ENCODE measurements at regions not wholly inside any gene's neighbourhood (a gene's known extent, or its start where the extent isn't known, plus 50 kb on each side); places are given as distances from the start of the nearest gene placed in this dataset.
"Not testable (repeated sequence)": the region's sequence is repeated elsewhere in the genome, so short reads cannot be mapped to it uniquely, and the experiment has no call there.

DNA sequence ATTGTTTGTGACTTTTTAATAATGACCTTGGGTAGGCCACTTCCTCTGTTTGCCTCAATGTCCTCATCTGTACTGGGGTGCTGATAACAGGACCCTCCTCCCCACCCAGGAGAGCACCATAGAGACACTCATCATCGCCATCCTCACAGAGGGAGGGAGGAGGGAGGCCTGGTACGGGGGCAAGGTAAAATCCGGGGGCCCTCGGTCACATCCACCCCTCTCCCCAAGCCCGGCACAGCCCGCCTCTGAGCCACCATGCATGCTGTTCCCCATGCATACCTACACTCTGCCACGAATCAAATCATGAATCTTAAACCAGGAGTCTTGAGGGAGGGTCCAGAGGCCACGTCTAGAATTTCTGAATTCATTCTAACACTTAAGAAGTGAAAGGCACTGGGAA is 74.9 kb upstream of the IQSEC1 start:
- DNase-seq, result no peak

DNA sequence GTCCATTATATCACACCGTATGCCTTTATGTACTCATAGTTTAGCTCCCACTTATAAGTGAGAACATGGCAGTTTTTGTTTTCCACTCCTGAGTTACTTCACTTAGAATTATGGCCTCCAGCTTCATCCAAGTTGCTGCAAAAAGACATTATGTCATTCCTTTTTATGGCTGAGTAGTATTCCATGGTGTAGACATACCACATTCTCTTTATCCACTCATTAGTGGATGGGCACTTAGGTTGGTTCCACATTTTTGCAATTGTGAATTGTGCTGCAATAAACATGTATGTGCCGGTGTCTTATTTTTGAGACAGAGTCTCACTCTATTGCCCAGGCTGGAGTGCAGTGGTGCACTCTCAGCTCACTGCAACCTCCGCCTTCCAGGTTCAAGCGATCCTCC is 74.1 kb upstream of the IQSEC1 start:
- DNase-seq, result no peak

- no peak for DNase-seq
Observed at GRCh38 chr3:13146643-13147143, 73.5 kb upstream of the IQSEC1 start.

GRCh38 chr3:13145826-13146642 is 72.8 kb upstream of the IQSEC1 start:
- no peak for DNase-seq

GRCh38 chr3:13145131-13145825 is 72.0 kb upstream of the IQSEC1 start:
- DNase-seq, result no peak

DNA sequence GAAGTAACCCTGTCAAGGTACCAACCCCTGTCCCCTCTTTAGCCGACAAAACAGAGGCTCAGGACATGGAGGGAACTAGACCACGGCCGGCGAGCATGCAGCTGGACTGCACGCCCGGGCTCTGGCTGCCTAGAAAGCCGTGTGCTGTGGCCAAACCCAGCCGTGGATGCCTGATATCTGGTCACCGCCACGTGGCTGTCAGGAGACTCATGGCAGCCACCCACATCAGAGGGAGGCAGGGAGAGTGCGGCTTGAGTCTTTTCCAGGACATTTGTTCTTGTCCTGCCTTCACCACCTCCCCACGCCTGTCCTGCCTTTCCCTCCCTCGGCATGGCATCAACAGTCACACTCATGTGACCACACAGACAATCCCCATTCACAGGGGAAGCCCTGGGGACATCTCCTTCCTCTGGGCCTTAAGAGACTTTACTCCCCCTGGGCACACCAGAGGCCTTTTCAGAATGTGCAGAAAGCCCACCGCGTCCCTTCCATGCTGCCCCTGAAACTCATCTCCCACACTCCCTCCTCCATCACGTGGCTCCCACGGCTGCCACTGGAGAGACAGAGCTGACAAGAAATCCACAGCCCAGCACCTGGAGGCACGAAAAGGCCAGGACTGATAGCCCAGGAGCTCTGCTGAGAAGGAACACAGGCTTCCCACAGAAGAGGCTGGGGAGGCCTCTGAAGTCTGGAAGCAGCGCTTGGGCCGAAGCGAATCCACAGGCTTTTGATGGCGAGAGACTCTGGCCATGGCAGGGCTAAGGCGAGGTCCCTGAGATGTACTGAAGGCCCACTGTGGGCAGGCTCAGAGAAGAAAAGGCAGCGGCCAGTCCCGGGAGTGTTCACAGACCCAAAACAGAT is 71.2 kb upstream of the IQSEC1 start:
- DNase-seq, result no peak

GRCh38 chr3:13143381-13144004 is 70.3 kb upstream of the IQSEC1 start:
- no peak for DNase-seq

- DNase-seq, result no peak
Observed at GRCh38 chr3:13142552-13143380, 69.5 kb upstream of the IQSEC1 start.

DNA sequence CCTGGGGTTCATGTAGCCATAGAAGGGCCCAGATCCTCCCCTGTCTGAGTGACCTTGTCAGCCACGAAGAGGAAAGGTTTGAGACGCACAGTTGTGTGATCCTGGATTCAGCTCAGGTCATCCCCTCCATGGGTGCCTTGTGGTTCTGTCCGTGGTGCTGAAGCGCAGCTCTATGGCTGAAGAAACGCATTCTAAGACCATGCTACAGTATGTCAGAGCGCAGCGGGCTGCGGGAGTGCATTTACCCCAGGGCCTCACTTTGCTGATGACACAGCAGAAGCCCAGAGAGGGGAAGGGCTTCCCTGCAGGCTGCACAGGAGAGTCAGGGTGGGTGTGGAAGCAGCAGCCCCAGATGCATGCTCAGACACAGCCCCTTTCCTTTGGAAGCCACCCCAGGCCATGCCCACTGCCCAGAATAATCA is 68.8 kb upstream of the IQSEC1 start:
- no peak for DNase-seq

- DNase-seq, result no peak
Observed at GRCh38 chr3:13141183-13141582, 68.0 kb upstream of the IQSEC1 start.

DNA sequence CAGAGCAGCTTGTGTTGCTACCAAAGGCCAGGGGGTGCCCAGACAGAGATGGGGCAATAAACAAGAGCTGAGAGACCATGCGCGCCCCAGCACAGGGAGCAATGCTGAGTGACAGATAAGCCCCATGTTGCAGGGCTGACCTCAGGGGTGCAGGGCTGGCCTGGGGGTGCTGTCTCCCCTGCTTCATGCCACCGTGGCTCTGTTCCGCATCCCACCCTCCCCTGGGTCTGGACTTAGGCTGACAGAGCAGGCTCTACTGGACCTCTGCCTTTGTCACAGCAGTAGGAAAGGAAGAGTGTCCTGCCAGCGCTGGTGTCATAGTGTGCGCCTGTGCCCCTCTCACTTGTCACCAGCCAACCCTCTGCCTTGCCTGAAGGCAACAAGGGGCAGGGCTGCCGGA is 67.4 kb upstream of the IQSEC1 start:
- no peak for DNase-seq

- DNase-seq, result no peak
Observed at GRCh38 chr3:13139471-13140065, 66.3 kb upstream of the IQSEC1 start.

- no peak for DNase-seq
Observed at GRCh38 chr3:13138833-13139145, 65.6 kb upstream of the IQSEC1 start.

DNA sequence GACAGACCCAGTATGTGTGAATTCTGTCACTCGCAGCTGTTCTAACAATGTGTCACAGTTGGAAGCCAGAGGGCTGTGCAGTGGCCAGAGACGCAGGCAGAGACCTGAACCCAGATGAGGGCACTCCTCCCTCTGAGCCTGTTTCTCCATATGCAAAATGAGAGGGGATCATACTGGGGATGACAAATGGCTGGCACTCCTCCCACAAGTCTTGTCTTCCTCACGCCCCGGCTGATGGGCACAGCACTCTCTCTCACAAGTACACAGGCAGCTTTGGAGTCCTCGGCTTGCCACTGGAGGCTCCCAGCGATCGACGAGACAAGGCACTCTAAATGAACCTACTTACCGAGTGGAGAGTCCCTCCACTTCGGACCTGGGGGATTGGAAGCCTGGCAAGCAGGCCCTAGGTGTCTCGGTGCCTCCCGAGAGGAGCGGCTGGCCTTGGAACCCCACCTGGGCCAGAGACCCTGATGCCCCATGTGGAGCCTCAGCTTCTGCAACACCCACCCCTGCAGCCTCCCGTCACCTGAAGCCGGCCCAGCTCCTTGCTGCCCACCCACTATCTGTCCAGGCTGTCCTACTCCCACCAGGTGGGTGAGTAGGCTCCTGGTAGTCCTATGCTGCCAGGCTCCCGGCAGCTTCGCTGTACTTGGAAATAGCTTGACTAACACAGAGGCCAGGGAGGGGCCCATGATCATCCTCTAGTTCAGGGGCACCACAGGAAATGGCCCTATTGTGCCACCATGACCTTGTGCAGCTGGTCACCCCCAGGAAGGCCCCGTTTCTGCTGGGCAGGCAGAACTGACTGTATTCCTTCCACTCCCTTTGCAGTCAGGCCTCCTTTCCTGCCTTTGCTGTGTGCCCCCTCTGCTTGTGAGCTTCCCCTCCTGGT is 65.0 kb upstream of the IQSEC1 start:
- DNase-seq, result no peak

- not testable (repeated sequence) for DNase-seq
Observed at GRCh38 chr3:13136848-13137247, 63.6 kb upstream of the IQSEC1 start.

DNA sequence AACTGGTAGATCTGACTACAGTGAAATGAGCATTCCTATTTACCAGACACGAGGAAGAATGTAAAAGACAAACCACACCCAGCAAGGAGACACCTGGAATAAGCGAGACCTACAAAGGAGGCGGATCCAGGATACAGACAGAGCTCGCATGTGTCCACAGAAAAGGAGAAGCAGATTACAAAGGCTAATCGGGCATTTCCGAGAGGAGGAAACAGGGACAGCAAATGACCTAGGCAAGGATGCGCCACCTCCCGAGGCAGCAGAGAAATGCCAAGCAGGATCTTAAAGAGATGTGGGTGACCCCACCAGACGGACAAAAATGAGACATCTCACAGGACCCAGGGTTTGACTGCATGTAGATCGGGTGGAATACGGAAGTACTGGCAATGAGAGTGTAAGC is 63.2 kb upstream of the IQSEC1 start:
- DNase-seq, result no peak

DNA sequence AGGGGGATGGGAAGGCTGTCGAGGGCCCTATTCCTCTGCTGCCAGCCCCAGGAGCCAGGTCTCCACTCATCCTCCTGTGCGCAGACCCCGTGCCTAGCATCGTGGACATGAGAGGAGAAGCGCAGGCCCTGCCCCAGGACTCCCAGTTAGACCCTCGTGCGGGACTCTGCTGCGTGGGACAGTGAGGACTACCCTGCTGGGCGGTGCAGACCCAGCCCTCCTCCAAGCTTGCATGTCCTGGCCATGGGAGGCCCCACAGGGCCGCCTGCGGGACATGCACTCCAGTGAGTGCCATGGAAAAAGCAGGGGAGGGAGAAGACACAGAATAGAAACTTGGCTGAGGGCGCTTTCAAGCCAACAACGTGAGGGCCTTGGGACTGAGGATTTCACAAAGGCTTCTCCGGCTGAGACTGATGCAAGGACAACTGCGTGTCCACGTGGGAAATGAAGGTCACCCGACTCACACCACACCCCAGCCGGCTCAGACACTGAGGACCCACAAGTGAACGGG is 62.6 kb upstream of the IQSEC1 start:
- no peak for DNase-seq

DNA sequence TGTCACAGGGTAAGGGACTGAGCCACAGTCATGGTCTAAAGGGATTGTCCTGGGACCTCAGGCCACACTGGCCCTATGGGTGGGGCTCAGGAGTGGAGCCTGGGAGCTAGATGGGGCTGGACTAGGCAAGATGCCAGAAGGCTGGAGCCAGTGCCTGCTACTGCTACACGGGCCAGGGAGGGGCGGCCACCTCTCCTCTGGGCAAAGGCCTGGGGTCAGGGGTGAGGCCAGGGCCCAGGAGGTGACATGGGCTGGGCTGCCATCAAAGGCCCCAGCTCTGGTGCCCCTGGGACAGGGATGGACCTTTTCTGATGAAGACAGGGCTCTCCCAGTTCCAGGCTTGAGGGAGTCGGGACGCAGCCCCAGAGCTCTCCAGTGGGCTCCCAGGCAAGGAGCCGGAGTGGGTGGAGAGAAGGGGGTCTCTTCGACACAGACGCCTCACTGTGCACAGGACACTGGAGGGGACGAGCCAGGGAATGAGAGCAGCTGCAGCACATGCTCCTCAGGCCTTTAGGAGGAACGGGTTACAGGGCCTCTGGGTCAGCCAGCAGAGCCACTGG is 62.1 kb upstream of the IQSEC1 start:
- DNase-seq, result no peak

- no peak for DNase-seq
Observed at GRCh38 chr3:13134879-13135206, 61.6 kb upstream of the IQSEC1 start.

Measured in SHP77 treated with DMSO at 0.1 percent for 48 hours (cell line).